ENCODE measurements at regions not wholly inside any gene's neighbourhood (a gene's known extent, or its start where the extent isn't known, plus 50 kb on each side); places are given as distances from the start of the nearest gene placed in this dataset.

DNA sequence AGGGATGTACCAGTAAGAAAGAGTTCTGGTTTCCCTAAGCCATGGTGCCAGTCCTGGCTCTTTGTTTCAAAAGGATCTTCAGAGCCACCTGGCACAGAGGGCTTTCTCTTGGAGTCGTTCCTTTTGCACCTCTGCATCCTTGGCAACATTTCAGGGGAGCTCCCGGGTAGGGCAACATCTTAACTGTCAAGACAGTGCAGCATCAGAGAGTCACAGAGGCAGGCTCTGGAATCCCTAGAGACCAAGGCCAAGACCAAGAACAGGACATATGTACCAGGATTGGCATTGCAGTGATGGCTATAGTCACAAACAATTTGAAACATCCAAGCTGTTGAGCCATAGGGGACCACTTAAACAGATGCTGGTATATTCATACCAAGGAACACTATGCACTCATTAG lies 129.4 kb upstream of the ADPGK start:
- TF ChIP-seq EZH2phosphoT487 (IDR thresholded peaks at IDR 0.05; ENCODE audit: borderline replicate concordance): no peak
- TF ChIP-seq, protein P1, sequence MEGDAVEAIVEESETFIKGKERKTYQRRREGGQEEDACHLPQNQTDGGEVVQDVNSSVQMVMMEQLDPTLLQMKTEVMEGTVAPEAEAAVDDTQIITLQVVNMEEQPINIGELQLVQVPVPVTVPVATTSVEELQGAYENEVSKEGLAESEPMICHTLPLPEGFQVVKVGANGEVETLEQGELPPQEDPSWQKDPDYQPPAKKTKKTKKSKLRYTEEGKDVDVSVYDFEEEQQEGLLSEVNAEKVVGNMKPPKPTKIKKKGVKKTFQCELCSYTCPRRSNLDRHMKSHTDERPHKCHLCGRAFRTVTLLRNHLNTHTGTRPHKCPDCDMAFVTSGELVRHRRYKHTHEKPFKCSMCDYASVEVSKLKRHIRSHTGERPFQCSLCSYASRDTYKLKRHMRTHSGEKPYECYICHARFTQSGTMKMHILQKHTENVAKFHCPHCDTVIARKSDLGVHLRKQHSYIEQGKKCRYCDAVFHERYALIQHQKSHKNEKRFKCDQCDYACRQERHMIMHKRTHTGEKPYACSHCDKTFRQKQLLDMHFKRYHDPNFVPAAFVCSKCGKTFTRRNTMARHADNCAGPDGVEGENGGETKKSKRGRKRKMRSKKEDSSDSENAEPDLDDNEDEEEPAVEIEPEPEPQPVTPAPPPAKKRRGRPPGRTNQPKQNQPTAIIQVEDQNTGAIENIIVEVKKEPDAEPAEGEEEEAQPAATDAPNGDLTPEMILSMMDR (conservative IDR thresholded peaks at IDR 0.05; ENCODE audit: low read length): no peak
- Histone ChIP-seq H3K9me2 (replicated peaks; ENCODE audit: low read depth, low read length) (no peaks in the 10 kb centered on the region), H3K4me3 (ENCODE audit: low read length, poor library complexity, severe bottlenecking) (no peak overlapping the region), H3K9ac (ENCODE audit: low read depth, low read length, poor library complexity, severe bottlenecking) (no peak overlapping the region), H2AFZ (ENCODE audit: low read length) (no peak overlapping the region), H3K9me3 (ENCODE audit: insufficient read depth, low read depth, low read length) (no peaks in the 10 kb centered on the region), H3K27me3 (ENCODE audit: insufficient read depth, low read length, poor library complexity, severe bottlenecking) (no peaks in the 10 kb centered on the region), H3K36me3 (ENCODE audit: insufficient read depth, low read length) (no peaks in the 10 kb centered on the region), H3K4me2 (ENCODE audit: low read depth, low read length, poor library complexity, severe bottlenecking) (no peak overlapping the region), H3K79me2 (ENCODE audit: insufficient read depth, low read length) (no peaks in the 10 kb centered on the region), H4K20me1 (ENCODE audit: insufficient read depth, low read length, poor library complexity, severe bottlenecking) (no peaks in the 10 kb centered on the region), H3K4me1 (ENCODE audit: insufficient read depth, low read length, poor library complexity, severe bottlenecking) (no peaks in the 10 kb centered on the region), H3F3A (ENCODE audit: low read depth) (no peaks in the 10 kb centered on the region)

DNA sequence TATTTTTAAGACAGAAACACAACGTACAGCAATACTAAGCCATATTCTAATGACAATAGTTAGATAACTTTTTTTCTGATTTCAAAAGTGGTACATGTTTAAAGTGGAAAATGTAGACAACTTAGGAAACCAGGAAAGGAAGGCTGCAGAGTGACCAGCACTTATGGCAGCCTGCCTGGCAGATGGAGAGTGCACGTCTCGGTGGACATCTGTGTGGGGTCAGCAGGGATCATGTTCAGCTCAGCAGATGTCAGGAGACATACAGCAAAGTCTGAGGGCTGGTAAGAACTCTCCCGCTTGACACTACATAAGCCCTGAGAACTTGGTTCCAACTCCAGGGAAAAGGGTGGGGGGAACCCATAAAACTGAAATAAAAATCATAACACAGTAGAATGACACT lies 128.6 kb upstream of the ADPGK start:
- H3K4me3 ChIP-seq (ENCODE audit: low read length, poor library complexity, severe bottlenecking): no peak overlapping the region
- no peaks in the 10 kb centered on the region for H3F3A ChIP-seq (ENCODE audit: low read depth)
- H3K9me2 ChIP-seq (replicated peaks; ENCODE audit: low read depth, low read length): no peaks in the 10 kb centered on the region
- no peak overlapping the region for H2AFZ ChIP-seq (ENCODE audit: low read length)
- no peak overlapping the region for H3K4me2 ChIP-seq (ENCODE audit: low read depth, low read length, poor library complexity, severe bottlenecking)
- H3K36me3 ChIP-seq (ENCODE audit: insufficient read depth, low read length): no peaks in the 10 kb centered on the region
- H3K79me2 ChIP-seq (ENCODE audit: insufficient read depth, low read length): no peaks in the 10 kb centered on the region
- H4K20me1 ChIP-seq (ENCODE audit: insufficient read depth, low read length, poor library complexity, severe bottlenecking): no peaks in the 10 kb centered on the region
- no peaks in the 10 kb centered on the region for H3K9me3 ChIP-seq (ENCODE audit: insufficient read depth, low read depth, low read length)
- TF ChIP-seq, protein P1 (conservative IDR thresholded peaks at IDR 0.05; ENCODE audit: low read length): no peak
- no peak for TF ChIP-seq EZH2phosphoT487 (IDR thresholded peaks at IDR 0.05; ENCODE audit: borderline replicate concordance)
- H3K27me3 ChIP-seq (ENCODE audit: insufficient read depth, low read length, poor library complexity, severe bottlenecking): no peaks in the 10 kb centered on the region
- no peaks in the 10 kb centered on the region for H3K4me1 ChIP-seq (ENCODE audit: insufficient read depth, low read length, poor library complexity, severe bottlenecking)
- no peak overlapping the region for H3K9ac ChIP-seq (ENCODE audit: low read depth, low read length, poor library complexity, severe bottlenecking)

DNA sequence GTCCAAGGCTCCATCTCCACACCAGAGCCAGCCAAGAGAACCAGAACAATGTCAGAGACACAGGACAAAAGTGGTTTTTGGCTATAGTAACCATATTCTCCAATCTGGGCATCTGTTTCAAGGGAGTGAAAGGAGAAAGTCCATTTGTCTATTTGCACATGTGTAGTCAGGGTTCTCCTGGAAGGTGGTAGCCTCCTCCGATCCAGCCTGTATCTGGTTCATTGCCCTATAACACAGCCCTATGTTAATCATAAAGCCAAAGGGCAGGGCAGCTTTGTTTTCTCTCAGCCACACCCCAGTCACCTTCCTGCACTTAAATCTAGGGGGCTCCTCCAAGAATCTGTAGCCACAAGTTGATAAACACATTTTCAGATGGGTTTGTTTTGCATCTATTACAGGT lies 128.1 kb upstream of the ADPGK start:
- no peaks in the 10 kb centered on the region for H3K36me3 ChIP-seq (ENCODE audit: insufficient read depth, low read length)
- no peak overlapping the region for H3K4me2 ChIP-seq (ENCODE audit: low read depth, low read length, poor library complexity, severe bottlenecking)
- no peak overlapping the region for H3K4me3 ChIP-seq (ENCODE audit: low read length, poor library complexity, severe bottlenecking)
- H3K9ac ChIP-seq (ENCODE audit: low read depth, low read length, poor library complexity, severe bottlenecking): no peak overlapping the region
- H3K9me2 ChIP-seq (replicated peaks; ENCODE audit: low read depth, low read length): no peaks in the 10 kb centered on the region
- no peaks in the 10 kb centered on the region for H3K27me3 ChIP-seq (ENCODE audit: insufficient read depth, low read length, poor library complexity, severe bottlenecking)
- H4K20me1 ChIP-seq (ENCODE audit: insufficient read depth, low read length, poor library complexity, severe bottlenecking): no peaks in the 10 kb centered on the region
- no peak overlapping the region for H2AFZ ChIP-seq (ENCODE audit: low read length)
- no peak for TF ChIP-seq EZH2phosphoT487 (IDR thresholded peaks at IDR 0.05; ENCODE audit: borderline replicate concordance)
- TF ChIP-seq, protein P1 (conservative IDR thresholded peaks at IDR 0.05; ENCODE audit: low read length): no peak
- no peaks in the 10 kb centered on the region for H3K4me1 ChIP-seq (ENCODE audit: insufficient read depth, low read length, poor library complexity, severe bottlenecking)
- H3F3A ChIP-seq (ENCODE audit: low read depth): no peaks in the 10 kb centered on the region
- no peaks in the 10 kb centered on the region for H3K79me2 ChIP-seq (ENCODE audit: insufficient read depth, low read length)
- H3K9me3 ChIP-seq (ENCODE audit: insufficient read depth, low read depth, low read length): no peaks in the 10 kb centered on the region

All from Loucy (cell line).